ENCODE measurements at regions not wholly inside any gene's neighbourhood (a gene's known extent, or its start where the extent isn't known, plus 50 kb on each side); places are given as distances from the start of the nearest gene placed in this dataset.
"Not testable (repeated sequence)": the region's sequence is repeated elsewhere in the genome, so short reads cannot be mapped to it uniquely, and the experiment has no call there.

GRCh38 chr22:10526079-10526478 lies 5001.9 kb upstream of the OR11H1 start:
- in situ Hi-C loops (cut with HindIII; ENCODE audit: low pct_unique_long_range_greater_than_20kb, low sequenced_read_pairs); DNase-seq (ENCODE audit: low read depth in 1 of 2, low spot score in 1 of 2): not testable (repeated sequence)

- in situ Hi-C loops (cut with HindIII; ENCODE audit: low pct_unique_long_range_greater_than_20kb, low sequenced_read_pairs); DNase-seq (ENCODE audit: low read depth in 1 of 2, low spot score in 1 of 2): not testable (repeated sequence)
Measured at GRCh38 chr22:10531141-10531540, 4996.9 kb upstream of the OR11H1 start.

GRCh38 chr22:10572531-10572930 lies 4955.5 kb upstream of the OR11H1 start:
- in situ Hi-C loops (cut with HindIII; ENCODE audit: low pct_unique_long_range_greater_than_20kb, low sequenced_read_pairs): not testable (repeated sequence)

GRCh38 chr22:10601071-10601470 lies 4926.9 kb upstream of the OR11H1 start:
- in situ Hi-C loops (cut with HindIII; ENCODE audit: low pct_unique_long_range_greater_than_20kb, low sequenced_read_pairs); DNase-seq (ENCODE audit: low read depth in 1 of 2, low spot score in 1 of 2): not testable (repeated sequence)

More at GRCh38 chr22:10572531-10572930, 4955.5 kb upstream of the OR11H1 start:
- DNase-seq (ENCODE audit: low read depth in 1 of 2, low spot score in 1 of 2): not testable (repeated sequence)

GRCh38 chr22:10631961-10632360 lies 4896.0 kb upstream of the OR11H1 start:
- in situ Hi-C loops (cut with HindIII; ENCODE audit: low pct_unique_long_range_greater_than_20kb, low sequenced_read_pairs); DNase-seq (ENCODE audit: low read depth in 1 of 2, low spot score in 1 of 2): not testable (repeated sequence)

GRCh38 chr22:10635341-10635740 lies 4892.7 kb upstream of the OR11H1 start:
- in situ Hi-C loops (cut with HindIII; ENCODE audit: low pct_unique_long_range_greater_than_20kb, low sequenced_read_pairs); DNase-seq (ENCODE audit: low read depth in 1 of 2, low spot score in 1 of 2): not testable (repeated sequence)

- DNase-seq (ENCODE audit: low read depth in 1 of 2, low spot score in 1 of 2); in situ Hi-C loops (cut with HindIII; ENCODE audit: low pct_unique_long_range_greater_than_20kb, low sequenced_read_pairs): not testable (repeated sequence)
Measured at GRCh38 chr22:10662818-10663217, 4865.2 kb upstream of the OR11H1 start.

- DNase-seq (ENCODE audit: low read depth in 1 of 2, low spot score in 1 of 2); in situ Hi-C loops (cut with HindIII; ENCODE audit: low pct_unique_long_range_greater_than_20kb, low sequenced_read_pairs): not testable (repeated sequence)
Measured at GRCh38 chr22:10673065-10673464, 4854.9 kb upstream of the OR11H1 start.

GRCh38 chr22:10678720-10679119 lies 4849.3 kb upstream of the OR11H1 start:
- in situ Hi-C loops (cut with HindIII; ENCODE audit: low pct_unique_long_range_greater_than_20kb, low sequenced_read_pairs); DNase-seq (ENCODE audit: low read depth in 1 of 2, low spot score in 1 of 2): not testable (repeated sequence)

GRCh38 chr22:10685436-10685835 lies 4842.6 kb upstream of the OR11H1 start:
- DNase-seq (ENCODE audit: low read depth in 1 of 2, low spot score in 1 of 2); in situ Hi-C loops (cut with HindIII; ENCODE audit: low pct_unique_long_range_greater_than_20kb, low sequenced_read_pairs): not testable (repeated sequence)

- DNase-seq (ENCODE audit: low read depth in 1 of 2, low spot score in 1 of 2); in situ Hi-C loops (cut with HindIII; ENCODE audit: low pct_unique_long_range_greater_than_20kb, low sequenced_read_pairs): not testable (repeated sequence)
Measured at GRCh38 chr22:10687256-10687655, 4840.7 kb upstream of the OR11H1 start.

GRCh38 chr22:10698836-10699235 lies 4829.2 kb upstream of the OR11H1 start:
- in situ Hi-C loops (cut with HindIII; ENCODE audit: low pct_unique_long_range_greater_than_20kb, low sequenced_read_pairs); DNase-seq (ENCODE audit: low read depth in 1 of 2, low spot score in 1 of 2): not testable (repeated sequence)

- DNase-seq (ENCODE audit: low read depth in 1 of 2, low spot score in 1 of 2); in situ Hi-C loops (cut with HindIII; ENCODE audit: low pct_unique_long_range_greater_than_20kb, low sequenced_read_pairs): not testable (repeated sequence)
Measured at GRCh38 chr22:10699301-10700097, 4828.5 kb upstream of the OR11H1 start.

- in situ Hi-C loops (cut with HindIII; ENCODE audit: low pct_unique_long_range_greater_than_20kb, low sequenced_read_pairs): not testable (repeated sequence)
Measured at GRCh38 chr22:10708175-10708574, 4819.8 kb upstream of the OR11H1 start.

GRCh38 chr22:10710923-10711322 lies 4817.1 kb upstream of the OR11H1 start:
- in situ Hi-C loops (cut with HindIII; ENCODE audit: low pct_unique_long_range_greater_than_20kb, low sequenced_read_pairs); DNase-seq (ENCODE audit: low read depth in 1 of 2, low spot score in 1 of 2): not testable (repeated sequence)

More at GRCh38 chr22:10708175-10708574, 4819.8 kb upstream of the OR11H1 start:
- DNase-seq (ENCODE audit: low read depth in 1 of 2, low spot score in 1 of 2): not testable (repeated sequence)

- in situ Hi-C loops (cut with HindIII; ENCODE audit: low pct_unique_long_range_greater_than_20kb, low sequenced_read_pairs); DNase-seq (ENCODE audit: low read depth in 1 of 2, low spot score in 1 of 2): not testable (repeated sequence)
Measured at GRCh38 chr22:10722804-10723203, 4805.2 kb upstream of the OR11H1 start.

- in situ Hi-C loops (cut with HindIII; ENCODE audit: low pct_unique_long_range_greater_than_20kb, low sequenced_read_pairs): not testable (repeated sequence)
Measured at GRCh38 chr22:10723966-10724365, 4804.0 kb upstream of the OR11H1 start.

More at GRCh38 chr22:10723966-10724365, 4804.0 kb upstream of the OR11H1 start:
- not testable (repeated sequence) for DNase-seq (ENCODE audit: low read depth in 1 of 2, low spot score in 1 of 2)

Measured in T47D (cell line).